Mesenchymal stem cell (in vitro differentiated cells and primary cell): ENCODE measurements at regions not wholly inside any gene's neighbourhood (a gene's known extent, or its start where the extent isn't known, plus 50 kb on each side); places are given as distances from the start of the nearest gene placed in this dataset.
A peak's percentile ranks its signal among the peaks of the same experiment; 100 is the strongest.

ENCODE experiments used
- DNase-seq: peaks from one replicate; pipeline ENCODE4 v3.0.0-alpha.2; 2013
- H2AFZ ChIP-seq: one replicate; pipeline ENCODE4 v1.6.1; 2013; ENCODE audit warnings: low read depth, mild to moderate bottlenecking, control low read depth, inconsistent platforms, low read length, moderate library complexity
- H2AK5ac ChIP-seq: 2 replicates; pipeline ENCODE4 v1.6.1; 2013; ENCODE audit warnings: low read length, moderate library complexity, mild to moderate bottlenecking, inconsistent platforms; ENCODE audit not compliant: severe bottlenecking
- H2BK120ac ChIP-seq: one replicate; pipeline ENCODE4 v1.6.1; 2013; ENCODE audit warnings: low read depth, mild to moderate bottlenecking, inconsistent platforms, low read length, moderate library complexity
- H2BK12ac ChIP-seq, 2 experiments: one replicate each; pipeline ENCODE4 v1.6.1; 2013; ENCODE audit warnings: inconsistent platforms in 2 of 2, low read length in 2 of 2, mild to moderate bottlenecking in 2 of 2, moderate library complexity in 2 of 2, control low read depth in 1 of 2
- H2BK15ac ChIP-seq: one replicate; pipeline ENCODE4 v1.6.1; 2013; ENCODE audit warnings: mild to moderate bottlenecking, low read depth, inconsistent platforms; ENCODE audit not compliant: poor library complexity, severe bottlenecking
- H2BK5ac ChIP-seq: 2 replicates; pipeline ENCODE4 v1.6.1; 2013; ENCODE audit warnings: low read depth, mild to moderate bottlenecking, low read length, control low read depth, inconsistent platforms; ENCODE audit not compliant: poor library complexity, severe bottlenecking
- H3K14ac ChIP-seq, 2 experiments: one replicate each; pipeline ENCODE4 v1.6.1; 2013; ENCODE audit warnings: inconsistent platforms in 2 of 2, low read length in 2 of 2, control low read depth in 1 of 2, mild to moderate bottlenecking in 1 of 2, moderate library complexity in 1 of 2
- H3K18ac ChIP-seq, 2 experiments: one replicate each; pipeline ENCODE4 v1.6.1; 2013; ENCODE audit warnings: inconsistent platforms in 2 of 2, low read length in 2 of 2, control low read depth in 1 of 2, low read depth in 1 of 2, mild to moderate bottlenecking in 1 of 2
- H3K23ac ChIP-seq, 2 experiments: one replicate each; pipeline ENCODE4 v1.6.1; 2013; ENCODE audit warnings: inconsistent platforms in 2 of 2, low read length in 2 of 2, mild to moderate bottlenecking in 2 of 2, moderate library complexity in 2 of 2, control low read depth in 1 of 2
- H3K27ac ChIP-seq: 2 replicates; pipeline ENCODE4 v1.5.1; 2013; ENCODE audit warnings: mild to moderate bottlenecking, moderate library complexity, low read length, control low read depth, inconsistent platforms; ENCODE audit not compliant: poor library complexity, severe bottlenecking
- H3K27me3 ChIP-seq, 2 experiments: 2 replicates each; pipeline versions ENCODE4 v1.6.1 to v1.7.0; 2013; ENCODE audit warnings: low read length in 2 of 2, mild to moderate bottlenecking in 2 of 2, moderate library complexity in 2 of 2, control low read depth in 1 of 2, inconsistent platforms in 1 of 2; ENCODE audit not compliant: control insufficient read depth in 1 of 2, insufficient read depth in 1 of 2
- H3K36me3 ChIP-seq, 2 experiments: 2 replicates each; pipeline versions ENCODE4 v1.6.1 to v1.7.0; 2013; ENCODE audit warnings: low read length in 2 of 2, control low read depth in 1 of 2, inconsistent platforms in 1 of 2, low read depth in 1 of 2, mild to moderate bottlenecking in 1 of 2; ENCODE audit not compliant: insufficient read depth in 2 of 2, control insufficient read depth in 1 of 2
- H3K4ac ChIP-seq, 2 experiments: one replicate each; pipeline ENCODE4 v1.6.1; 2013; ENCODE audit warnings: inconsistent platforms in 2 of 2, low read length in 2 of 2, mild to moderate bottlenecking in 2 of 2, moderate library complexity in 2 of 2, control low read depth in 1 of 2, low read depth in 1 of 2
- H3K4me1 ChIP-seq: 2 replicates; pipeline ENCODE4 v1.6.1; 2013; ENCODE audit warnings: low read depth, low read length, control low read depth; ENCODE audit not compliant: control insufficient read depth, insufficient read depth
- H3K4me2 ChIP-seq: 2 replicates; pipeline ENCODE4 v1.6.1; 2013; ENCODE audit warnings: low read length, mild to moderate bottlenecking, inconsistent platforms; ENCODE audit not compliant: poor library complexity, severe bottlenecking
- H3K4me3 ChIP-seq, 2 experiments: 2 replicates each; pipeline versions ENCODE4 v1.5.1 to v1.7.0; 2013; ENCODE audit warnings: low read length in 2 of 2, mild to moderate bottlenecking in 2 of 2, control low read depth in 1 of 2, low read depth in 1 of 2; ENCODE audit not compliant: insufficient read depth in 1 of 2
- H3K79me1 ChIP-seq: replicated peaks from 2 replicates; pipeline ENCODE4 v1.6.1; 2013; ENCODE audit warnings: mild to moderate bottlenecking, control low read depth, low read length, inconsistent platforms; ENCODE audit not compliant: poor library complexity, severe bottlenecking
- H3K9ac ChIP-seq: 2 replicates; pipeline ENCODE4 v1.7.0; 2013; ENCODE audit warnings: mild to moderate bottlenecking, low read length, moderate library complexity
- H3K9me3 ChIP-seq: 2 replicates; pipeline ENCODE4 v1.7.0; 2013; ENCODE audit warnings: mild to moderate bottlenecking, low read length; ENCODE audit not compliant: control insufficient read depth
- H4K8ac ChIP-seq: one replicate; pipeline ENCODE4 v1.6.1; 2013; ENCODE audit warnings: inconsistent platforms, mild to moderate bottlenecking, low read length, moderate library complexity
- H4K91ac ChIP-seq: one replicate; pipeline ENCODE4 v1.6.1; 2013; ENCODE audit warnings: mild to moderate bottlenecking, low read length, inconsistent platforms
- WGBS: methylation state at CpG from one replicate; pipeline ENCODE4 v1.1.7; 2013; ENCODE audit warnings: mixed read lengths; 5-methylcytosine and 5-hydroxymethylcytosine counted together

DNA sequence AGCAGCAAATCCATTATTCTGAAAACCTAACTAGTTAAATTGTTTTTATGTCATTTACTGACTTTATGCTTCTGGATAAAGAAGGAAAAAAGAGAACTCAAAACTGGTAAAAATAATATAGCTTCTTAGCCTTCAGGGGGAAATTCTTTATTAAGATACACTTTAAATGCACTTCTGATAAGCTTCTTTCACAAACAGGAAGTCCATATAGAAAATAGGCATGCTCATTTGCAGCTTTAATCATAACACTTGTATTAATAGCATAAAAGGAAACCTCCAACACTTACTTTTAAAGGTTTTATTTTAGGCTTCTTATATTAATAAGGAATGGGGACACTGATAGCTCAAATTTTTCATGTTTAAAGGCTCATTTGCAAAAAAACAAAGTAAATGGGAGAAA, 538.0 kb upstream of the SLC35B3 start:
- Histone ChIP-seq H3K9me3 (peaks cover 16% of the 10 kb centered on the region), H2BK15ac (no peak overlapping the region), H3K23ac (no peak overlapping the region), H2AK5ac (no peak overlapping the region), H2AFZ (no peak overlapping the region), H3K79me1 (no peaks in the 10 kb centered on the region), H4K8ac (no peak overlapping the region), H3K27me3 (no peaks in the 10 kb centered on the region), H3K4ac (no peak overlapping the region), H2BK120ac (no peak overlapping the region), H3K14ac (no peak overlapping the region), H3K9ac (no peak overlapping the region), H3K36me3 (no peaks in the 10 kb centered on the region), H3K27ac (no peak overlapping the region), H2BK12ac (no peak overlapping the region), H2BK5ac (no peak overlapping the region), H3K4me2 (no peak overlapping the region), H3K18ac (no peak overlapping the region), H3K4me1 (no peaks in the 10 kb centered on the region), H4K91ac (no peak overlapping the region), H3K4me3 (no peak overlapping the region)
- no peak for DNase-seq

DNA sequence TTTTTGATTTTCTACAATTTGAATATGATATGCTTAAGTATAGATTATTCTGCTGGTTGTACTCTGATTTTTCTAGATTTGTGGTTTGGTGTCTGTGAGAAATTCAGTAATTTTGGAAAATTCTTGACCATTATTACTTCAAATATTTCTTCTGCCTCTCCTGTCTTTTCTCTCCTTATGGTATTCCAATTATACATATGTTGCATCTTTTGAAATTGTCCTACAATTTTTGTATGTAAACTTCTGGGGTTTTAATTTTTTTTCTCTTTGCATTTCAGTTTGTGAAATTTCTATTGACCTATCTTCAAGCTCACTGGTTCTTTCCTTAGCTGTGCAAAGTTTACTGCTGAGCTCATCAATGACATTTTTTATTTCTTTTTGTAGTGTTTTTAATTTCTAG, 534.4 kb upstream of the SLC35B3 start:
- no peak overlapping the region for H2AK5ac ChIP-seq
- no peaks in the 10 kb centered on the region for H3K27me3 ChIP-seq
- no peak overlapping the region for H4K91ac ChIP-seq
- peaks cover 23% of the 10 kb centered on the region for H3K9me3 ChIP-seq
- no peak overlapping the region for H3K23ac ChIP-seq
- H3K36me3 ChIP-seq: no peaks in the 10 kb centered on the region
- no peak overlapping the region for H3K4ac ChIP-seq
- no peak overlapping the region for H3K18ac ChIP-seq
- no peak overlapping the region for H2AFZ ChIP-seq
- no peak overlapping the region for H3K27ac ChIP-seq
- no peak overlapping the region for H2BK12ac ChIP-seq
- H3K4me1 ChIP-seq: no peaks in the 10 kb centered on the region
- no peak overlapping the region for H3K9ac ChIP-seq
- no peak overlapping the region for H4K8ac ChIP-seq
- no peak overlapping the region for H3K4me3 ChIP-seq
- no peak overlapping the region for H3K4me2 ChIP-seq
- no peak overlapping the region for H2BK120ac ChIP-seq
- DNase-seq: no peak
- H2BK5ac ChIP-seq: no peak overlapping the region
- no peaks in the 10 kb centered on the region for H3K79me1 ChIP-seq
- H2BK15ac ChIP-seq: no peak overlapping the region
- no peak overlapping the region for H3K14ac ChIP-seq

DNA sequence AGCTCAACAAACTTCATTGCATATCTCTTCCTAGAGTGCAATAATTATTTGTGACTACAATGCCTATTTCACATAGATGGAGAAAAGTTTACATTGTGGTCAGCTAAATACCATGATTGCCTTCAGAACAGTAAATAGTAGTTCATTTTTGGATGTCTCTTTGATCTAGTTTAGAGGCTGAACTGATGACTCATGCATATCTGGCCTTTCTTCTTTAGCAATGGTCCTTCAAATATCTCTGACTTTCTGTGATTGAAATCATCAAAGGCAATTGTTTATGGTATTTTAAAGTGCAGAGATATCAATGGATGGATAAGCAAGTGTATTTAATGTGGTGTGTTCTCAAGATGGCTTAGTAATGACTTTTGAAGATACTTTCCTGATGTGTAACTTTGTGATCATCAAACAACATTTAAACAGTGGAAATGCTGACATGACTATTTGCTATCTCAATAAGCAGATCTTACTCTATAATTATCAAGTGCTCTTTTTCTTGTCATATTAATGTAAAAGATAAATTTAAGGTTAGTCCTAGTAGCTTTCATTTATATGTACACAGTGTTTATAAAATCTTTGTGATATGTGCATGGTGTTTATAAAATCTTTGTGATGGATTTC, 523.7 kb upstream of the SLC35B3 start:
- Histone ChIP-seq H3K27me3 (no peaks in the 10 kb centered on the region), H3K4ac (no peak overlapping the region), H3K4me3 (no peak overlapping the region), H3K27ac (no peak overlapping the region), H2BK120ac (no peak overlapping the region), H2BK15ac (no peak overlapping the region), H2AK5ac (no peak overlapping the region), H4K8ac (no peak overlapping the region), H3K4me2 (no peak overlapping the region), H2BK5ac (no peak overlapping the region), H2BK12ac (no peak overlapping the region), H3K23ac (no peak overlapping the region), H3K36me3 (no peaks in the 10 kb centered on the region), H3K9ac (no peak overlapping the region), H3K14ac (no peak overlapping the region), H3K18ac (no peak overlapping the region), H4K91ac (no peak overlapping the region), H3K9me3 (no peaks in the 10 kb centered on the region), H3K4me1 (no peaks in the 10 kb centered on the region), H2AFZ (no peak overlapping the region), H3K79me1 (no peaks in the 10 kb centered on the region)
- peak; percentile 45 for DNase-seq

DNA sequence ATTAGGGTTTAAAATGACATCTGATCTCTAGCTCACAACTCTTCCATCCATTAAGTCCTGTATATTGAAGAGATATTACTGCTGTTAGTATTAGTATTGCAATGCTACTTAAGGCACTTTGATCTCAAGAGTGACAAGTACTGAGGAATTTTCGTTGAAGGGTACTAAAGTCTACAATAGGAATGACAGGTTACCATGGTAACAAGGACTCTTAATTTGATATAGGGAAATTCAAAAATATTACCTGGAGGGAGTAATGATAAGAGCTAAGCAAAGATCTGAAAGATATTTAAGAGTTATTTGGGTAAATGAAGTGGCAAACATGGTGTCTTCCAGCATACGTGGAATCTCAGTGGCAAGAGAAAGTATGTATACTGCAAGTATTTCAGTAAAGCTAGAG, 518.0 kb upstream of the SLC35B3 start:
- Histone ChIP-seq H2BK15ac (no peak overlapping the region), H3K18ac (no peak overlapping the region), H4K91ac (no peak overlapping the region), H3K4ac (no peak overlapping the region), H3K23ac (no peak overlapping the region), H3K9ac (no peak overlapping the region), H3K9me3 (no peaks in the 10 kb centered on the region), H3K4me3 (no peak overlapping the region), H2BK120ac (no peak overlapping the region), H3K79me1 (no peaks in the 10 kb centered on the region), H4K8ac (no peak overlapping the region), H2AFZ (no peak overlapping the region), H3K27me3 (no peaks in the 10 kb centered on the region), H3K14ac (no peak overlapping the region), H3K27ac (no peak overlapping the region), H2BK12ac (no peak overlapping the region), H3K4me1 (no peaks in the 10 kb centered on the region), H2BK5ac (no peak overlapping the region), H3K36me3 (no peaks in the 10 kb centered on the region), H2AK5ac (no peak overlapping the region), H3K4me2 (no peak overlapping the region)
- no peak for DNase-seq
- WGBS: 28% methylated on average over 1 of the region's 2 CpGs
